ENCODE measurements at regions not wholly inside any gene's neighbourhood (a gene's known extent, or its start where the extent isn't known, plus 50 kb on each side); places are given as distances from the start of the nearest gene placed in this dataset.

DNA sequence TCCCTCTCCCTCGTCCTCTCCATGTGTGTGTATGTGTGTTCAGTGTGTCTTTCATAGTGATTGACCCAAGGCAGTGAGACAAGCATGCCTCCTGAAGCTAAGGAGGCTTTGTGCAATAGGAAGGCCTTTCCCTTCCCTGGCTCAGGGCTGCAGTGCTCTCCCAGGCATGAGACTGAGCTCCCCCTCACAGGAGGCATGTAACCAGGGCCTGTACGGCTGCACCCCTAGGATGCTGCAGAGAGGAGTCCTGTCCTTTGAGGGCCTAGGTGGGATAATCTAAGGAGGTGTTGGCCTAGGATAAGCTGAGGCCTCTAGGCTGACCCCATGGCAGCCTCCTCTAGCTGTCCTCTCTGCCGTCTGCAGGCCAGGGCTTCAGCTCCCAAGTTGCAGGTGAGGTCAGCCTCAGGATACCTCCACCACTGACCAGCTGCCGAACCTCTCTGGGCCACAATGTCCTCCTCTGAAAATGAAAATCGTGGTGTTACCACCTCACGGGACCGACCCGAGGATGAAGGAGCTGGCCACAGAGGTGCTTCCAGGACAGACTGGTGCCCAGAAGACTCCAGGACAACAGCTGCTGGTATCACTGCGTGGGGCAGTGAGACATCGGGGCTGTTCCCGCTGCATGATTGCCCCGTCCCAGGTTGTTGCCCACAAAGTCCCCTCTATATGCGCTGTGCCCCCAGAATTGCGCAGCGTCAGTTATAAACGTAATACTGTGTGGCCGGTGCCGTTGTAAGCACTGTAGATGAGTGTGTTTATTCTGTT lies 129.6 kb downstream of the BARX1 start:
- TF ChIP-seq, protein P1, sequence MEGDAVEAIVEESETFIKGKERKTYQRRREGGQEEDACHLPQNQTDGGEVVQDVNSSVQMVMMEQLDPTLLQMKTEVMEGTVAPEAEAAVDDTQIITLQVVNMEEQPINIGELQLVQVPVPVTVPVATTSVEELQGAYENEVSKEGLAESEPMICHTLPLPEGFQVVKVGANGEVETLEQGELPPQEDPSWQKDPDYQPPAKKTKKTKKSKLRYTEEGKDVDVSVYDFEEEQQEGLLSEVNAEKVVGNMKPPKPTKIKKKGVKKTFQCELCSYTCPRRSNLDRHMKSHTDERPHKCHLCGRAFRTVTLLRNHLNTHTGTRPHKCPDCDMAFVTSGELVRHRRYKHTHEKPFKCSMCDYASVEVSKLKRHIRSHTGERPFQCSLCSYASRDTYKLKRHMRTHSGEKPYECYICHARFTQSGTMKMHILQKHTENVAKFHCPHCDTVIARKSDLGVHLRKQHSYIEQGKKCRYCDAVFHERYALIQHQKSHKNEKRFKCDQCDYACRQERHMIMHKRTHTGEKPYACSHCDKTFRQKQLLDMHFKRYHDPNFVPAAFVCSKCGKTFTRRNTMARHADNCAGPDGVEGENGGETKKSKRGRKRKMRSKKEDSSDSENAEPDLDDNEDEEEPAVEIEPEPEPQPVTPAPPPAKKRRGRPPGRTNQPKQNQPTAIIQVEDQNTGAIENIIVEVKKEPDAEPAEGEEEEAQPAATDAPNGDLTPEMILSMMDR (conservative IDR thresholded peaks at IDR 0.05) = no peak
- no peak for TF ChIP-seq EZH2 (IDR thresholded peaks at IDR 0.05; ENCODE audit: low read depth)
